ENCODE measurements at regions not wholly inside any gene's neighbourhood (a gene's known extent, or its start where the extent isn't known, plus 50 kb on each side); places are given as distances from the start of the nearest gene placed in this dataset.

- in situ Hi-C loops (cut with HindIII; ENCODE audit: low sequenced_read_pairs), result no loop called here
- no peak for TF ChIP-seq CTCF (IDR thresholded peaks at IDR 0.05; ENCODE audit: low read depth, low read length)
These were observed 138.2 kb upstream of the ADO start for GRCh38 chr10:62666275-62666674.

GRCh38 chr10:62669341-62669740, 135.2 kb upstream of the ADO start:
- H3K4me3 ChIP-seq (ENCODE audit: low read depth, low read length), result no peak overlapping the region
- TF ChIP-seq CTCF (IDR thresholded peaks at IDR 0.05; ENCODE audit: low read depth, low read length), result no peak
- in situ Hi-C loops (cut with HindIII; ENCODE audit: low sequenced_read_pairs), result no loop called here
- DNase-seq (ENCODE audit: low read depth, low spot score), result no peak

More at GRCh38 chr10:62666275-62666674, 138.2 kb upstream of the ADO start:
- no peak overlapping the region for H3K4me3 ChIP-seq (ENCODE audit: low read depth, low read length)
- DNase-seq (ENCODE audit: low read depth, low spot score), result no peak

- in situ Hi-C loops (cut with HindIII; ENCODE audit: low sequenced_read_pairs), result no loop called here
- DNase-seq (ENCODE audit: low read depth, low spot score), result no peak
- TF ChIP-seq CTCF (IDR thresholded peaks at IDR 0.05; ENCODE audit: low read depth, low read length), result no peak
- no peak overlapping the region for H3K4me3 ChIP-seq (ENCODE audit: low read depth, low read length)
These were observed 133.4 kb upstream of the ADO start for GRCh38 chr10:62671104-62671503.

GRCh38 chr10:62681211-62681940, 123.1 kb upstream of the ADO start:
- in situ Hi-C loops (cut with HindIII; ENCODE audit: low sequenced_read_pairs), result no loop called here
- no peak overlapping the region for H3K4me3 ChIP-seq (ENCODE audit: low read depth, low read length)
- no peak for DNase-seq (ENCODE audit: low read depth, low spot score)
- no peak for TF ChIP-seq CTCF (IDR thresholded peaks at IDR 0.05; ENCODE audit: low read depth, low read length)

GRCh38 chr10:62684911-62685310, 119.6 kb upstream of the ADO start:
- no peak for TF ChIP-seq CTCF (IDR thresholded peaks at IDR 0.05; ENCODE audit: low read depth, low read length)
- H3K4me3 ChIP-seq (ENCODE audit: low read depth, low read length), result no peak overlapping the region
- in situ Hi-C loops (cut with HindIII; ENCODE audit: low sequenced_read_pairs), result no loop called here
- no peak for DNase-seq (ENCODE audit: low read depth, low spot score)

GRCh38 chr10:62687230-62687748, 117.2 kb upstream of the ADO start:
- no peak for TF ChIP-seq CTCF (IDR thresholded peaks at IDR 0.05; ENCODE audit: low read depth, low read length)
- H3K4me3 ChIP-seq (ENCODE audit: low read depth, low read length), result no peak overlapping the region
- peak; percentile 10 for DNase-seq (ENCODE audit: low read depth, low spot score)
- in situ Hi-C loops (cut with HindIII; ENCODE audit: low sequenced_read_pairs), result no loop called here

Measured in astrocyte of the spinal cord (primary cell).